Thoracic aorta (tissue), 2 donors: ENCODE measurements at regions not wholly inside any gene's neighbourhood (a gene's known extent, or its start where the extent isn't known, plus 50 kb on each side); places are given as distances from the start of the nearest gene placed in this dataset.

Experiments
- ATAC-seq: fragments of 150-250 bp; one replicate; pipeline ENCODE4 v1.8.0; 2017; ENCODE audit warnings: low read depth; ENCODE audit not compliant: insufficient number of reproducible peaks, low FRiP score
- DNase-seq: peaks from one replicate; pipeline ENCODE4 v3.0.0-alpha.2; 2020; ENCODE audit warnings: low spot score
- H3K27ac ChIP-seq, 2 donors: fragments of 200-600 bp; sonication (generic); 1 replicate in 1 of 2; 2 replicates in 1 of 2; pipeline ENCODE4 v1.5.1; 2016; ENCODE audit warnings: mild to moderate bottlenecking in 2 of 2, moderate library complexity in 2 of 2
- H3K27me3 ChIP-seq: fragments of 200-600 bp; sonication (generic); replicated peaks from 2 replicates; pipeline ENCODE4 v1.6.0; 2016; ENCODE audit warnings: mild to moderate bottlenecking; ENCODE audit not compliant: insufficient read depth
- H3K36me3 ChIP-seq: fragments of 200-600 bp; sonication (generic); one replicate; pipeline ENCODE4 v1.5.1; 2016
- H3K4me1 ChIP-seq, 2 donors: fragments of 200-600 bp; sonication (generic); 1 replicate in 1 of 2; 2 replicates in 1 of 2; pipeline versions ENCODE4 v1.5.1 to v1.6.0; 2016; ENCODE audit warnings: low read depth in 2 of 2, mild to moderate bottlenecking in 1 of 2; ENCODE audit not compliant: control insufficient read depth in 1 of 2
- H3K4me3 ChIP-seq: fragments of 200-600 bp; sonication (generic); 2 replicates; pipeline ENCODE4 v1.5.1; 2016; ENCODE audit warnings: mild to moderate bottlenecking
- H3K9me3 ChIP-seq: fragments of 200-600 bp; sonication (generic); 2 replicates; pipeline ENCODE4 v1.5.1; 2016
- CTCF ChIP-seq: fragments of 200-600 bp; sonication (generic); IDR thresholded peaks from one replicate; pipeline ENCODE4 v1.5.1; 2019; ENCODE audit warnings: antibody characterized with exemption

- ATAC-seq (no peak), DNase-seq (no peak)
- Histone ChIP-seq H3K27ac (no peak overlapping the region), H3K36me3 (no peaks in the 10 kb centered on the region), H3K27me3 (no peaks in the 10 kb centered on the region), H3K9me3 (no peaks in the 10 kb centered on the region), H3K4me1 (no peaks in the 10 kb centered on the region), H3K4me3 (no peak overlapping the region)
- TF ChIP-seq CTCF, result no peak
These were observed 209.5 kb upstream of the DIO3 start for GRCh38 chr14:101351769-101352168.

- no peaks in the 10 kb centered on the region for H3K27me3 ChIP-seq
- H3K4me1 ChIP-seq, result no peaks in the 10 kb centered on the region
- H3K27ac ChIP-seq, result no peak overlapping the region
- no peak overlapping the region for H3K4me3 ChIP-seq
- DNase-seq, result no peak
- no peaks in the 10 kb centered on the region for H3K9me3 ChIP-seq
- no peak for ATAC-seq
- H3K36me3 ChIP-seq, result no peaks in the 10 kb centered on the region
- TF ChIP-seq CTCF, result no peak
These were observed 208.7 kb upstream of the DIO3 start for GRCh38 chr14:101352567-101352966.

DNA sequence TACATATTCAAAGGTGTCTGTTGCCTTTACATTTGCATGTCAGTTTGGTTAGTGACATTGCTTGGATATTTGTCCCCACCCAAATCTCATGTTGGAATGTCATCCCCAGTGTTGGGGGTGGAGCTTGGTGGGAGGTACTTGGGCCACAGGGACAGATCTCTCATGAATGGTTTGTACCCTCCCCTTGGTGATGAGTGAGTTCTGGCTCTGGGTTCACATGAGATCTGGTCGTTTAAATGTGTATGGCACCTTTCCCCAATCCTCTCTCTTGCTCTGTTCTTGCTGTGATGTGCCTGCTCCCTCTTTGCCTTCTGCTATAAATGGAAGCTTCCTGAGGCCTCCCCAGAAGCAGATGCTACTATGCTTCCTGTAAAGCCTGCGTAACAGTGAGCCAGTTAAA lies 207.9 kb upstream of the DIO3 start:
- TF ChIP-seq CTCF, result no peak
- ATAC-seq (no peak), DNase-seq (no peak)
- Histone ChIP-seq H3K27me3 (no peaks in the 10 kb centered on the region), H3K4me3 (no peak overlapping the region), H3K9me3 (no peaks in the 10 kb centered on the region), H3K36me3 (no peaks in the 10 kb centered on the region), H3K4me1 (no peaks in the 10 kb centered on the region), H3K27ac (no peak overlapping the region)

GRCh38 chr14:101354726-101355125 lies 206.6 kb upstream of the DIO3 start:
- DNase-seq, result no peak
- TF ChIP-seq CTCF, result no peak
- no peaks in the 10 kb centered on the region for H3K9me3 ChIP-seq
- no peaks in the 10 kb centered on the region for H3K4me1 ChIP-seq
- H3K27me3 ChIP-seq, result no peaks in the 10 kb centered on the region
- H3K36me3 ChIP-seq, result no peaks in the 10 kb centered on the region
- ATAC-seq, result no peak
- no peak overlapping the region for H3K4me3 ChIP-seq
- H3K27ac ChIP-seq, result no peak overlapping the region

GRCh38 chr14:101355284-101355683 lies 206.0 kb upstream of the DIO3 start:
- H3K27me3 ChIP-seq, result no peaks in the 10 kb centered on the region
- H3K36me3 ChIP-seq, result no peaks in the 10 kb centered on the region
- DNase-seq, result no peak

More at GRCh38 chr14:101355284-101355683, 206.0 kb upstream of the DIO3 start:
- no peak for TF ChIP-seq CTCF
- H3K27ac ChIP-seq, result no peak overlapping the region
- H3K4me3 ChIP-seq, result no peak overlapping the region
- no peak for ATAC-seq
- H3K9me3 ChIP-seq, result no peaks in the 10 kb centered on the region
- H3K4me1 ChIP-seq, result no peaks in the 10 kb centered on the region
